ENCODE measurements at regions not wholly inside any gene's neighbourhood (a gene's known extent, or its start where the extent isn't known, plus 50 kb on each side); places are given as distances from the start of the nearest gene placed in this dataset.
"Not testable (repeated sequence)": the region's sequence is repeated elsewhere in the genome, so short reads cannot be mapped to it uniquely, and the experiment has no call there.

DNA sequence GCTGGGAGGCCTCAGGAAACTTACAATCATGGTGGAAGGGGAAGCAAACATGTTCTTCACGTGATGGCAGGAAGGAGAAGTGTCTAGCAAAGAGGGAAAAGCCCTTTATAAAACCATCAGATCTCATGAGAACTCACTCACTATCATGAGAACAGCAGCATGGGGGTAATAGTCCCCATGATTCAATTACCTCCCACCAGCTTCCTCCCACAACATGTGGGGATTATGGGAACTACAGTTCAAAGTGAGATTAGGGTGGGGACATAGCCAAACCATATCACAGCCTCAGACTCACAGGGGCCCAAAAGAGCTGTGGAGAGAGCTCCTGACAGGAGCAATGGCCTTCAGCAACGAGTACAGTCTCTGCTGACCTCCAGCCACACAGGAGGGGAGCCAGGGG, 151.4 kb downstream of the GXYLT1 start:
- no peak overlapping the region for H3K4me3 Mint-ChIP-seq
- no peaks in the 10 kb centered on the region for H3K36me3 Mint-ChIP-seq (ENCODE audit: low read depth)
- H3K27ac Mint-ChIP-seq (ENCODE audit: unreplicated experiment): no peak overlapping the region
- H3K9me3 Mint-ChIP-seq: peaks cover 8% of the 10 kb centered on the region
- no peaks in the 10 kb centered on the region for H3K27me3 Mint-ChIP-seq (ENCODE audit: low read depth)
- H3K4me1 Mint-ChIP-seq: peaks cover 6% of the 10 kb centered on the region
- no peak for DNase-seq (ENCODE audit: low read depth, low spot score)
- TF ChIP-seq CTCF (conservative IDR thresholded peaks at IDR 0.05): no peak

GRCh38 chr12:41992692-41993215, 151.9 kb downstream of the GXYLT1 start:
- Mint-ChIP-seq H3K4me1 (peaks cover 6% of the 10 kb centered on the region), H3K27me3 (ENCODE audit: low read depth) (no peaks in the 10 kb centered on the region), H3K9me3 (peaks cover 8% of the 10 kb centered on the region), H3K27ac (ENCODE audit: unreplicated experiment) (peak overlapping the region; percentile 1), H3K4me3 (no peak overlapping the region), H3K36me3 (ENCODE audit: low read depth) (no peaks in the 10 kb centered on the region)
- TF ChIP-seq CTCF (conservative IDR thresholded peaks at IDR 0.05): no peak
- no peak for DNase-seq (ENCODE audit: low read depth, low spot score)

- DNase-seq (ENCODE audit: low read depth, low spot score): no peak
- Mint-ChIP-seq H3K9me3 (peaks cover 8% of the 10 kb centered on the region), H3K36me3 (ENCODE audit: low read depth) (no peaks in the 10 kb centered on the region), H3K27ac (ENCODE audit: unreplicated experiment) (no peak overlapping the region), H3K27me3 (ENCODE audit: low read depth) (no peaks in the 10 kb centered on the region), H3K4me3 (no peak overlapping the region), H3K4me1 (peaks cover 6% of the 10 kb centered on the region)
- TF ChIP-seq CTCF (conservative IDR thresholded peaks at IDR 0.05): no peak
These were observed 152.7 kb downstream of the GXYLT1 start for GRCh38 chr12:41992022-41992421.

- Mint-ChIP-seq H3K27ac (ENCODE audit: unreplicated experiment) (peak overlapping the region; percentile 15), H3K9me3 (peaks cover 8% of the 10 kb centered on the region), H3K27me3 (ENCODE audit: low read depth) (no peaks in the 10 kb centered on the region), H3K4me3 (no peak overlapping the region), H3K36me3 (ENCODE audit: low read depth) (no peaks in the 10 kb centered on the region), H3K4me1 (peaks cover 9% of the 10 kb centered on the region)
- no peak for TF ChIP-seq CTCF (conservative IDR thresholded peaks at IDR 0.05)
- no peak for DNase-seq (ENCODE audit: low read depth, low spot score)
These were observed 156.0 kb downstream of the GXYLT1 start for GRCh38 chr12:41988715-41989114.

DNA sequence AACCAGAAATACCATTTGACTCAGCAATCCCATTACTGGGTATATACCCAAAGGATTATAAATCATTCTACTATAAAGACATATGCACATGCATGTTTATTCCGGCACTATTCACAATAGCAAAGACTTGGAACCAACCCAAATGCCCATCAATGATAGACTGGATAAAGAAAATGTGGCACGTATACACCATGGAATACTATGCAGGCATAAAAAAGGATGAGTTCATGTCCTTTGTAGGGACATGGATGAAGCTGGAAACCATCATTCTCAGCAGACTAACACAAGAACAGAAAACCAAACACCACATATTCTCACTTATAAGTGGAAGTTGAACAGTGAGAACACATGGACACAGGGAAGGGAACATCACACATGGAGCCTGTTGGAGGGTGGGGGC, 158.2 kb downstream of the GXYLT1 start:
- not testable (repeated sequence) for H3K4me3 Mint-ChIP-seq; H3K9me3 Mint-ChIP-seq; DNase-seq (ENCODE audit: low read depth, low spot score); H3K27ac Mint-ChIP-seq (ENCODE audit: unreplicated experiment); H3K36me3 Mint-ChIP-seq (ENCODE audit: low read depth); H3K27me3 Mint-ChIP-seq (ENCODE audit: low read depth)
- peaks cover 26% of the 10 kb centered on the region for H3K4me1 Mint-ChIP-seq

DNA sequence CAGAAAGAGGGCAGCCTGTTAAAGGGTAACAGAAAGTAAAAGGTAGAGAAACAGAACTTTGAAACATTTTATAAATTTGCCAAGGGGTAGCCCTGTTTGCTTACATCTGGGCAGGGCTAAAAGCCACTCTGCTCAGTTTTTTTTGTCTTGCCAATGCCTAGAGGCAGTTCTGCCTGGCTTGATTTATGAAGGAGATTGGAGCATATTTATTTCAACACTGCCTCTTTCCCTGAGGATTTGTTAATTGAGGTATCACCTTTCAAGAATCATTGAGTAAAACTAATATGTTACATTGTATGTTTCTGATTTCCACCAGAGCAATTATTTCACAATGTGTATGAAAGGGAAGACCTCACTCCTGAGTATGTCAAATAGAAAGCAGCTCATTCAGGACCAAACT, 160.8 kb downstream of the GXYLT1 start:
- no peak for DNase-seq (ENCODE audit: low read depth, low spot score)
- Mint-ChIP-seq H3K27ac (ENCODE audit: unreplicated experiment) (no peak overlapping the region), H3K27me3 (ENCODE audit: low read depth) (no peaks in the 10 kb centered on the region), H3K9me3 (peaks cover 4% of the 10 kb centered on the region), H3K4me1 (peaks cover 45% of the 10 kb centered on the region), H3K4me3 (no peak overlapping the region), H3K36me3 (ENCODE audit: low read depth) (peaks cover 4% of the 10 kb centered on the region)
- no peak for TF ChIP-seq CTCF (conservative IDR thresholded peaks at IDR 0.05)
